Panc1 (cell line): ENCODE measurements at regions not wholly inside any gene's neighbourhood (a gene's known extent, or its start where the extent isn't known, plus 50 kb on each side); places are given as distances from the start of the nearest gene placed in this dataset.

Experiments used
- ATAC-seq: fragments of 200-7000 bp; cut with Tn5 transposase; 2 replicates; pipeline ENCODE4 v1.9.1; 2020; ENCODE audit warnings: mild to moderate bottlenecking, moderate library complexity
- BruUV-seq: library from RNA; stranded (reverse); fragments of 400-500 nt; replicated peaks from 2 replicates; lab custom pipeline; 2021; lab: Mats Ljungman, UMichigan
- CTCF ChIA-PET: fragments of 300-600 bp; sonication (Branson Sonifier 250); formaldehyde crosslinking; loops from one replicate; lab custom pipeline; 2022; ENCODE audit warnings: antibody characterized with exemption; lab: Charles Lee
- POLR2A ChIA-PET: fragments of 300-600 bp; sonication (Branson Sonifier 250); formaldehyde crosslinking; loops from one replicate; lab custom pipeline; 2022; ENCODE audit warnings: antibody characterized with exemption; lab: Charles Lee
- DNase-seq: peaks from one replicate; pipeline ENCODE4 v3.0.0-alpha.2; 2010; ENCODE audit warnings: low read depth, low spot score
- H3K27ac ChIP-seq: 2 replicates; pipeline ENCODE4 v1.5.1; 2011; ENCODE audit warnings: mild to moderate bottlenecking, low read length, inconsistent platforms
- H3K27me3 ChIP-seq: fragments of 200-500 bp; sonication (Bioruptor generic); 2 replicates; pipeline ENCODE4 v1.6.0; 2014; ENCODE audit warnings: low read length, inconsistent platforms; ENCODE audit not compliant: control insufficient read depth, insufficient read depth
- H3K36me3 ChIP-seq: fragments of 200-500 bp; sonication (Bioruptor generic); 2 replicates; pipeline ENCODE4 v1.5.1; 2014; ENCODE audit warnings: inconsistent platforms, mild to moderate bottlenecking, low read length, moderate library complexity; ENCODE audit not compliant: control insufficient read depth, insufficient read depth
- H3K4me1 ChIP-seq: 2 replicates; pipeline ENCODE4 v1.5.1; 2011; ENCODE audit warnings: inconsistent platforms, mild to moderate bottlenecking, low read length, moderate library complexity; ENCODE audit not compliant: control insufficient read depth, insufficient read depth
- H3K4me3 ChIP-seq, 2 experiments: 2 replicates each; pipeline ENCODE4 v1.5.1; 2011 to 2012; ENCODE audit warnings: low read depth in 2 of 2, low read length in 2 of 2, mild to moderate bottlenecking in 2 of 2, inconsistent platforms in 1 of 2, moderate library complexity in 1 of 2
- H3K9me3 ChIP-seq: fragments of 200-500 bp; sonication (Bioruptor generic); 2 replicates; pipeline ENCODE4 v1.5.1; 2014; ENCODE audit warnings: low read depth, mild to moderate bottlenecking, inconsistent platforms, low read length, moderate library complexity; ENCODE audit not compliant: control insufficient read depth, insufficient read depth
- CTCF ChIP-seq: fragments of 450-650 bp; IDR thresholded peaks from 2 replicates; pipeline ENCODE4 v1.5.1; 2017; ENCODE audit warnings: mild to moderate bottlenecking
- POLR2AphosphoS5 ChIP-seq: IDR thresholded peaks from 2 replicates; pipeline ENCODE4 v1.6.1; 2012; ENCODE audit warnings: mild to moderate bottlenecking, low read depth, low read length, moderate library complexity
- REST ChIP-seq, 2 experiments: IDR thresholded peaks; 2 replicates each; pipeline ENCODE4 v1.6.1; 2011 to 2012; ENCODE audit warnings: low read depth in 2 of 2, control low read depth in 1 of 2, low read length in 1 of 2, mild to moderate bottlenecking in 1 of 2, moderate library complexity in 1 of 2; ENCODE audit not compliant: insufficient read depth in 1 of 2
- SIN3A ChIP-seq: IDR thresholded peaks from 2 replicates; pipeline ENCODE4 v1.6.1; 2012; ENCODE audit warnings: low read depth, mild to moderate bottlenecking, low read length, moderate library complexity, borderline replicate concordance; ENCODE audit not compliant: insufficient read depth
- TCF7L2 ChIP-seq: IDR thresholded peaks from 2 replicates; pipeline ENCODE4 v1.6.1; 2011; ENCODE audit warnings: mild to moderate bottlenecking, low read depth, low read length, inconsistent platforms
- in situ Hi-C: cut with HindIII; loops from 2 replicates; pipeline ENCODE4 v1.10.0; 2016; ENCODE audit warnings: low sequenced_read_pairs, low pct_unique_long_range_greater_than_20kb
- intact Hi-C: fragments of 100-400 bp; cut with micrococcal nuclease; formaldehyde crosslinking; loops from one replicate; pipeline ENCODE4 v1.10.0; 2022; ENCODE audit not compliant: unreplicated experiment

- H3K27ac ChIP-seq: no peak overlapping the region
- ChIA-PET POLR2A (no interaction called here), CTCF (no interaction called here)
- H3K4me1 ChIP-seq: no peaks in the 10 kb centered on the region
- intact Hi-C loops: no loop called here
- no peak overlapping the region for H3K4me3 ChIP-seq
- TF ChIP-seq POLR2AphosphoS5: no peak
- TF ChIP-seq TCF7L2: no peak
- no peak for TF ChIP-seq SIN3A
- TF ChIP-seq CTCF: no peak
- TF ChIP-seq REST (IDR thresholded peaks at IDR 0.05; ENCODE audit: insufficient read depth in 1 of 2, low read depth in 2 of 2, low read length in 1 of 2): no peak
- H3K36me3 ChIP-seq: no peaks in the 10 kb centered on the region
- peaks cover 4% of the 10 kb centered on the region; the same call in 1 of the 2 replicates for H3K27me3 ChIP-seq
- DNase-seq: no peak
- no peaks in the 10 kb centered on the region for H3K9me3 ChIP-seq
- ATAC-seq: no peak
- no TSS peak for BruUV-seq
- in situ Hi-C loops: no loop called here
Measured at GRCh38 chr10:121115154-121115553, 264.0 kb downstream of the WDR11 start.

GRCh38 chr10:121121462-121121861, 270.3 kb downstream of the WDR11 start:
- ChIA-PET CTCF (no interaction called here), POLR2A (no interaction called here)
- Histone ChIP-seq H3K9me3 (no peaks in the 10 kb centered on the region), H3K4me3 (no peak overlapping the region), H3K27ac (no peak overlapping the region), H3K36me3 (no peaks in the 10 kb centered on the region), H3K4me1 (no peaks in the 10 kb centered on the region), H3K27me3 (no peaks in the 10 kb centered on the region)
- TF ChIP-seq SIN3A: no peak
- TF ChIP-seq REST (IDR thresholded peaks at IDR 0.05; ENCODE audit: insufficient read depth in 1 of 2, low read depth in 2 of 2, low read length in 1 of 2): no peak
- no peak for TF ChIP-seq POLR2AphosphoS5
- TF ChIP-seq CTCF: no peak
- TF ChIP-seq TCF7L2: no peak
- in situ Hi-C loops (no loop called here), intact Hi-C loops (no loop called here)
- no TSS peak for BruUV-seq
- no peak for DNase-seq
- no peak for ATAC-seq
